ENCODE measurements at regions not wholly inside any gene's neighbourhood (a gene's known extent, or its start where the extent isn't known, plus 50 kb on each side); places are given as distances from the start of the nearest gene placed in this dataset.

DNA sequence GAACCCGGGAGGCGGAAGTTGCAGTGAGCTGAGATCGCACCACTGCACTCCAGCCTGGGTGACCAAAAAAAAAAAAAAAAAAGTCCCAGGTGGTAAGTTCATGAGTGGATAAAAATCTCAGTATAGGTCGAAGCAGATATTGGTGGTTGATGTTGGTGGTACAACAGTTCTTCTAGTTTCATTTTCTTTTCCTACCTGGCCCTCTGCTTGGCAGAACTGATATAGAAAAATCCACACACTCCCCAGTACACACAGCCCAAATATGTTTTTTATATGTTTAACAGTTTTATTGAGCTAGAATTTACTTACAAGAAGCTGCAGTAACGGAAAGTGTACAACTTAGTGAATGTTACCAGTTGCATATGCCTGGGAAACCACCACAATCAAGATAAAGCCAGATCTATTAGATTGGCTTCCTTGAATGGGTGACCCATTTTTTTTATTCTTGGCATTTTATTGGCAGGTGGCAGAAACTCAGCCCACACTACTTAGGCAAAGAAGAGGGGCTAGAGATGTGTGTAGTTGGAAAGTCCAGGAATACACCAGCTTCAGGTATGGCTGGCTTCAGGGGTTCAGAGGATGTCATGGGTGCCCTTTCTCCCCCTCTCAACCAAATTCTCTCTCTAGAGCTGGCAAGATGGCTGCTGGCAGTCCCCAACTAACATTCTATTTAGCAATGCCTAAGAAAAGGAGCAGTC, 118.3 kb upstream of the SLC25A33 start:
- TF ChIP-seq, protein P1, sequence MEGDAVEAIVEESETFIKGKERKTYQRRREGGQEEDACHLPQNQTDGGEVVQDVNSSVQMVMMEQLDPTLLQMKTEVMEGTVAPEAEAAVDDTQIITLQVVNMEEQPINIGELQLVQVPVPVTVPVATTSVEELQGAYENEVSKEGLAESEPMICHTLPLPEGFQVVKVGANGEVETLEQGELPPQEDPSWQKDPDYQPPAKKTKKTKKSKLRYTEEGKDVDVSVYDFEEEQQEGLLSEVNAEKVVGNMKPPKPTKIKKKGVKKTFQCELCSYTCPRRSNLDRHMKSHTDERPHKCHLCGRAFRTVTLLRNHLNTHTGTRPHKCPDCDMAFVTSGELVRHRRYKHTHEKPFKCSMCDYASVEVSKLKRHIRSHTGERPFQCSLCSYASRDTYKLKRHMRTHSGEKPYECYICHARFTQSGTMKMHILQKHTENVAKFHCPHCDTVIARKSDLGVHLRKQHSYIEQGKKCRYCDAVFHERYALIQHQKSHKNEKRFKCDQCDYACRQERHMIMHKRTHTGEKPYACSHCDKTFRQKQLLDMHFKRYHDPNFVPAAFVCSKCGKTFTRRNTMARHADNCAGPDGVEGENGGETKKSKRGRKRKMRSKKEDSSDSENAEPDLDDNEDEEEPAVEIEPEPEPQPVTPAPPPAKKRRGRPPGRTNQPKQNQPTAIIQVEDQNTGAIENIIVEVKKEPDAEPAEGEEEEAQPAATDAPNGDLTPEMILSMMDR (IDR thresholded peaks at IDR 0.05; ENCODE audit: low read depth, low read length), result no peak
- no peak for TF ChIP-seq EZH2phosphoT487 (IDR thresholded peaks at IDR 0.05; ENCODE audit: low read depth)
